GM19240 (cell line): ENCODE measurements at regions not wholly inside any gene's neighbourhood (a gene's known extent, or its start where the extent isn't known, plus 50 kb on each side); places are given as distances from the start of the nearest gene placed in this dataset.
"Not testable (repeated sequence)": the region's sequence is repeated elsewhere in the genome, so short reads cannot be mapped to it uniquely, and the experiment has no call there.

Source experiments
- DNase-seq: peaks from one replicate; pipeline ENCODE4 v3.0.0; 2011; ENCODE audit warnings: low spot score; ENCODE audit not compliant: insufficient read length

- DNase-seq: no peak
Measured at GRCh38 chr13:64127856-64128255, 2712.2 kb upstream of the PCDH20 start.

- no peak for DNase-seq
Measured at GRCh38 chr13:64127192-64127591, 2711.5 kb upstream of the PCDH20 start.

- DNase-seq: not testable (repeated sequence)
Measured at GRCh38 chr13:64121023-64121709, 2705.5 kb upstream of the PCDH20 start.

GRCh38 chr13:64099994-64100393 lies 2684.3 kb upstream of the PCDH20 start:
- DNase-seq: no peak

GRCh38 chr13:64090311-64090710 lies 2674.7 kb upstream of the PCDH20 start:
- no peak for DNase-seq

GRCh38 chr13:64088491-64088890 lies 2672.8 kb upstream of the PCDH20 start:
- DNase-seq: no peak

- DNase-seq: no peak
Measured at GRCh38 chr13:64087624-64088023, 2672.0 kb upstream of the PCDH20 start.

- no peak for DNase-seq
Measured at GRCh38 chr13:64083811-64084210, 2668.2 kb upstream of the PCDH20 start.

GRCh38 chr13:64083396-64083795 lies 2667.7 kb upstream of the PCDH20 start:
- no peak for DNase-seq

- DNase-seq: no peak
Measured at GRCh38 chr13:64078480-64078936, 2662.9 kb upstream of the PCDH20 start.

- no peak for DNase-seq
Measured at GRCh38 chr13:64078025-64078424, 2662.4 kb upstream of the PCDH20 start.

GRCh38 chr13:64077132-64077835 lies 2661.6 kb upstream of the PCDH20 start:
- DNase-seq: not testable (repeated sequence)

- DNase-seq: no peak
Measured at GRCh38 chr13:64075543-64076271, 2660.1 kb upstream of the PCDH20 start.

- DNase-seq: no peak
Measured at GRCh38 chr13:64074971-64075474, 2659.4 kb upstream of the PCDH20 start.

- DNase-seq: no peak
Measured at GRCh38 chr13:64073203-64073602, 2657.6 kb upstream of the PCDH20 start.

GRCh38 chr13:64071352-64071751 lies 2655.7 kb upstream of the PCDH20 start:
- no peak for DNase-seq

GRCh38 chr13:64069892-64070291 lies 2654.2 kb upstream of the PCDH20 start:
- no peak for DNase-seq

- no peak for DNase-seq
Measured at GRCh38 chr13:64066711-64067110, 2651.1 kb upstream of the PCDH20 start.

- DNase-seq: no peak
Measured at GRCh38 chr13:64061649-64062048, 2646.0 kb upstream of the PCDH20 start.

- DNase-seq: no peak
Measured at GRCh38 chr13:64057372-64058020, 2641.8 kb upstream of the PCDH20 start.

- no peak for DNase-seq
Measured at GRCh38 chr13:64054321-64054720, 2638.7 kb upstream of the PCDH20 start.

GRCh38 chr13:64052521-64052920 lies 2636.9 kb upstream of the PCDH20 start:
- DNase-seq: no peak
